B cell (primary cell): ENCODE measurements at regions not wholly inside any gene's neighbourhood (a gene's known extent, or its start where the extent isn't known, plus 50 kb on each side); places are given as distances from the start of the nearest gene placed in this dataset.

ENCODE experiments used
- ATAC-seq: fragments of 200-7000 bp; cut with Tn5 transposase; one replicate; pipeline ENCODE4 v1.10.0; 2021; ENCODE audit warnings: low read depth, mild to moderate bottlenecking, moderate number of reproducible peaks, moderate library complexity
- CTCF ChIA-PET: fragments of 350-600 bp; sonication (Branson Sonifier 250); formaldehyde crosslinking; loops from one replicate; lab custom pipeline; 2021; ENCODE audit warnings: antibody characterized with exemption, inconsistent platforms; lab: Charles Lee
- POLR2A ChIA-PET: fragments of 350-600 bp; sonication (Branson Sonifier 250); formaldehyde crosslinking; loops from one replicate; lab custom pipeline; 2021; ENCODE audit warnings: antibody characterized with exemption; lab: Charles Lee
- DNase-seq: peaks from one replicate; pipeline ENCODE4 v3.0.0; 2013
- H2AFZ ChIP-seq: 2 replicates; pipeline ENCODE4 v1.6.1; 2012; ENCODE audit warnings: mild to moderate bottlenecking, low read depth, low read length; ENCODE audit not compliant: insufficient read depth, poor library complexity, severe bottlenecking
- H3K27ac ChIP-seq, 2 donors: 1 replicate in 1 of 2; 2 replicates in 1 of 2; pipeline ENCODE4 v1.5.1; 2012 to 2013; ENCODE audit warnings: low read length in 2 of 2, mild to moderate bottlenecking in 2 of 2, moderate library complexity in 1 of 2
- H3K27me3 ChIP-seq, 4 experiments: fragments of 200-600 bp in 1 of 4; sonication (generic) in 1 of 4; replicated peaks in 1 of 4; 1 replicate in 2 of 4; 2 replicates in 2 of 4; pipeline versions ENCODE4 v1.6.1 to v1.7.0; 2013 to 2016; ENCODE audit warnings: low read length in 3 of 4, mild to moderate bottlenecking in 2 of 4, mixed read lengths in 1 of 4, moderate library complexity in 1 of 4; ENCODE audit not compliant: insufficient read depth in 4 of 4, control insufficient read depth in 3 of 4; ENCODE audit errors: control extremely low read depth in 1 of 4
- H3K36me3 ChIP-seq, 2 experiments: replicated peaks in 1 of 2; 1 replicate in 1 of 2; 2 replicates in 1 of 2; pipeline versions ENCODE4 v1.6.1 to v1.7.1; 2013; ENCODE audit warnings: low read length in 1 of 2; ENCODE audit not compliant: insufficient read depth in 2 of 2, control insufficient read depth in 1 of 2; ENCODE audit errors: control extremely low read depth in 1 of 2, extremely low read depth in 1 of 2
- H3K4me1 ChIP-seq, 2 donors: fragments of 200-600 bp in 1 of 2; sonication (generic) in 1 of 2; 1 replicate in 1 of 2; 2 replicates in 1 of 2; pipeline versions ENCODE4 v1.5.1 to v1.6.1; 2013 to 2017; ENCODE audit warnings: low read length in 2 of 2; ENCODE audit not compliant: control insufficient read depth in 2 of 2, insufficient read depth in 2 of 2
- H3K4me2 ChIP-seq: replicated peaks from 2 replicates; pipeline ENCODE3; 2012; ENCODE audit warnings: mild to moderate bottlenecking, low read depth, low read length; ENCODE audit not compliant: poor library complexity, severe bottlenecking
- H3K4me3 ChIP-seq, 5 experiments: fragments of 200-600 bp in 1 of 5; sonication (generic) in 1 of 5; 1 replicate in 3 of 5; 2 replicates in 2 of 5; pipeline versions ENCODE4 v1.5.1 to v1.7.0; 2011 to 2016; ENCODE audit warnings: low read length in 4 of 5, mild to moderate bottlenecking in 4 of 5, low read depth in 2 of 5, control low read depth in 1 of 5, moderate library complexity in 1 of 5; ENCODE audit not compliant: insufficient read depth in 1 of 5; ENCODE audit errors: control extremely low read depth in 1 of 5, extremely low read depth in 1 of 5
- H3K79me2 ChIP-seq: fragments of 200-600 bp; sonication (generic); one replicate; pipeline ENCODE4 v1.6.0; 2016; ENCODE audit warnings: low read length; ENCODE audit not compliant: control insufficient read depth, insufficient read depth
- H3K9ac ChIP-seq: fragments of 200-600 bp; sonication (generic); 2 replicates; pipeline ENCODE4 v1.6.1; 2017; ENCODE audit warnings: mild to moderate bottlenecking, low read length, moderate library complexity
- H3K9me3 ChIP-seq, 3 donors: one replicate each; pipeline versions ENCODE4 v1.6.1 to v1.7.1; 2013; ENCODE audit warnings: low read length in 2 of 3; ENCODE audit not compliant: control insufficient read depth in 2 of 3, insufficient read depth in 1 of 3; ENCODE audit errors: control extremely low read depth in 1 of 3
- H4K20me1 ChIP-seq: 2 replicates; pipeline ENCODE4 v1.6.0; 2012; ENCODE audit warnings: mild to moderate bottlenecking, low read length; ENCODE audit not compliant: insufficient read depth, control insufficient read depth, poor library complexity, severe bottlenecking
- H3K27ac Mint-ChIP-seq: one replicate; pipeline ENCODE4 v1.8.0; 2021; ENCODE audit warnings: mixed read lengths
- H3K27me3 Mint-ChIP-seq: one replicate; pipeline ENCODE4 v1.8.0; 2021; ENCODE audit warnings: mixed read lengths
- H3K4me1 Mint-ChIP-seq: one replicate; pipeline ENCODE4 v1.8.0; 2021; ENCODE audit warnings: mixed read lengths
- H3K4me3 Mint-ChIP-seq: one replicate; pipeline ENCODE4 v1.8.0; 2021; ENCODE audit warnings: mixed read lengths
- H3K9me3 Mint-ChIP-seq: one replicate; pipeline ENCODE4 v1.8.0; 2022; ENCODE audit warnings: mixed read lengths; ENCODE audit not compliant: insufficient read depth
- CTCF ChIP-seq: fragments of 200-600 bp; IDR thresholded peaks from one replicate; pipeline ENCODE4 v1.8.0; 2022; ENCODE audit warnings: antibody characterized with exemption, mild to moderate bottlenecking
- EZH2 ChIP-seq: IDR thresholded peaks from 2 replicates; pipeline ENCODE4 v1.6.1; 2012; ENCODE audit warnings: borderline replicate concordance, low read depth, mild to moderate bottlenecking, moderate library complexity, low read length; ENCODE audit not compliant: insufficient read depth, poor library complexity, severe bottlenecking
- WGBS: methylation state at CpG from one replicate; pipeline ENCODE4 v1.1.5; 2013; ENCODE audit warnings: missing lambda C conversion rate; ENCODE audit not compliant: insufficient coverage; 5-methylcytosine and 5-hydroxymethylcytosine counted together
- intact Hi-C: fragments of 100-400 bp; cut with micrococcal nuclease; formaldehyde crosslinking; loops from one replicate; pipeline ENCODE4 v1.10.0; 2022

- Histone ChIP-seq H3K4me1 (no peaks in the 10 kb centered on the region), H3K9ac (no peak overlapping the region), H3K4me3 (no peak overlapping the region), H4K20me1 (no peaks in the 10 kb centered on the region), H3K27me3 (no peaks in the 10 kb centered on the region), H3K27ac (no peak overlapping the region), H3K79me2 (no peaks in the 10 kb centered on the region), H3K9me3 (no peaks in the 10 kb centered on the region), H3K36me3 (no peaks in the 10 kb centered on the region), H3K4me2 (no peak overlapping the region), H2AFZ (no peak overlapping the region)
- Mint-ChIP-seq H3K27ac (no peak overlapping the region), H3K27me3 (no peaks in the 10 kb centered on the region), H3K9me3 (no peaks in the 10 kb centered on the region), H3K4me1 (no peaks in the 10 kb centered on the region), H3K4me3 (no peak overlapping the region)
- intact Hi-C loops, result no loop called here
- CTCF ChIA-PET, result interaction anchor here (0.7 kb wide), 1 partner anchor 11 kb away, joined by 3 read pairs; no protein-coding TSS in a partner anchor
- 38% methylated on average over 3 of the region's 4 CpGs for WGBS
- ATAC-seq (no peak), DNase-seq (no peak)
- POLR2A ChIA-PET, result no interaction called here
- TF ChIP-seq CTCF (no peak), EZH2 (no peak)
Observed at GRCh38 chr1:95953015-95953414, 719.0 kb downstream of the RWDD3 start.

DNA sequence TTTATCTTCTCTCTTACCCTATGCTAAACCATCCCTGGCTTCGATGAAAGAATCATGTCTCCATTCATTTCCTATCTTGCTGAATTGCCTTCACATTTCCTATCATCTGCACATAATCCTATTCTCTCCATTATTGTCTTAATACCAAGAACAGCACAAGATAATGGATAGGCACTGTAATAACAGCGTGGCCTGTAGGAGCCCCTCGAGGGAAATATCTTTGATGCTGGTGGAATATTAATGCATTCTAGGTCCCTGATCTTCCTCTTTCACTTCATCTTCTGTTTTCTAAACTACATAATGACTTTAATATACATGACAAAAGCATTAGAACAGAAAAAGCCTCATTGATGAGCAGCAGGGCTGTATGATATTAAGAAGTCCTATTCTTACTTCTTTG lies 720.6 kb downstream of the RWDD3 start:
- CTCF ChIA-PET, result no interaction called here
- no peak for ATAC-seq

More for the DNA sequence above, 720.6 kb downstream of the RWDD3 start:
- no peak for TF ChIP-seq EZH2
- no peak for TF ChIP-seq CTCF
- Histone ChIP-seq H3K79me2 (no peaks in the 10 kb centered on the region), H3K27ac (no peak overlapping the region), H3K9ac (no peak overlapping the region), H3K4me2 (no peak overlapping the region), H3K4me1 (no peaks in the 10 kb centered on the region), H3K9me3 (no peaks in the 10 kb centered on the region), H3K27me3 (no peaks in the 10 kb centered on the region), H2AFZ (no peak overlapping the region), H3K4me3 (no peak overlapping the region), H4K20me1 (no peaks in the 10 kb centered on the region), H3K36me3 (no peaks in the 10 kb centered on the region)
- H3K4me3 Mint-ChIP-seq, result no peak overlapping the region
- intact Hi-C loops, result no loop called here
- no peaks in the 10 kb centered on the region for H3K27me3 Mint-ChIP-seq
- no peak for DNase-seq
- POLR2A ChIA-PET, result no interaction called here
- H3K9me3 Mint-ChIP-seq, result peaks cover 5% of the 10 kb centered on the region
- H3K27ac Mint-ChIP-seq, result no peak overlapping the region
- WGBS, result no CpG with 5 or more reads among the region's 3 CpGs
- no peaks in the 10 kb centered on the region for H3K4me1 Mint-ChIP-seq
